Activated CD8-positive, alpha-beta memory T cell treated with anti-CD3 and anti-CD28 coated beads for 24 hours (primary cell): ENCODE measurements at regions not wholly inside any gene's neighbourhood (a gene's known extent, or its start where the extent isn't known, plus 50 kb on each side); places are given as distances from the start of the nearest gene placed in this dataset.
"Not testable (repeated sequence)": the region's sequence is repeated elsewhere in the genome, so short reads cannot be mapped to it uniquely, and the experiment has no call there.

Source experiments
- DNase-seq: peaks from one replicate; pipeline ENCODE4 v3.0.0-alpha.2; 2020

DNA sequence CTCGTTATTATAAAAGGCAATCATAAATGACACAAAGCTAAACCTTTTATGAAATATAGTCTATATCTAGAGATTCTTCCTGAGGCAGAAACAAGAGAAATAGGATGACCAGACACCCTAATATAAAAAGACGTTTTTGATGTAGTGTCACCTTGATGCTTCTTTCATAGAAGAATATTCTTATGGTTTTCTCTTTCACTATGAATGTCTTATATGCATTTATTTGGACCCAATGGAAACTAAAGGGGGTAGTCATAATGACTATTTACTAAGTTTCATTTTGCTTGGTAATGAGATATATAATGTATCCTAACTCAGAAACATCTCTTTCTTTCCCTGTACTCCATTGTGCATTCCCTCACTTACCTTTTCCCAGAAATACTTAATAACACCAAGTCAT lies 393.9 kb downstream of the RAP2B start:
- no peak for DNase-seq

DNA sequence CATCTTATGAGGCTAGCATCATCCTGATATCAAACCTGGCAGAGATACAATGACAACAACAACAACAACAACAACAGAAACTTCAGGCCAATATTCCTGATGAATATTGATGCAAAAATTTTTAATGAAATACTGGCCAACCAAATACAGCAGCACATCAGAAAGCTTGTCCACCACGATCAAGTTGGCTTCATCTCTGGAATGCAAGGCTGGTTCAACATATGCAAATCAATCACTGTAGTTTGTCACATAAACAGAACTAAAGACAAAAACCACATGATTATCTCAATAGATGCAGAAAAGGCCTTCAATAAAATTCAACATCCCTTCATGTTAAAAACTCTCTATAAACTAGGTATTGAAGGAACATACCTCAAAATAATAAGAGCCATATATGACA lies 397.3 kb downstream of the RAP2B start:
- not testable (repeated sequence) for DNase-seq

GRCh38 chr3:153567011-153567410 lies 405.0 kb downstream of the RAP2B start:
- no peak for DNase-seq

GRCh38 chr3:153567556-153567955 lies 405.5 kb downstream of the RAP2B start:
- no peak for DNase-seq

GRCh38 chr3:153570481-153570880 lies 408.5 kb downstream of the RAP2B start:
- not testable (repeated sequence) for DNase-seq

GRCh38 chr3:153572165-153572564 lies 410.1 kb downstream of the RAP2B start:
- DNase-seq, result no peak

DNA sequence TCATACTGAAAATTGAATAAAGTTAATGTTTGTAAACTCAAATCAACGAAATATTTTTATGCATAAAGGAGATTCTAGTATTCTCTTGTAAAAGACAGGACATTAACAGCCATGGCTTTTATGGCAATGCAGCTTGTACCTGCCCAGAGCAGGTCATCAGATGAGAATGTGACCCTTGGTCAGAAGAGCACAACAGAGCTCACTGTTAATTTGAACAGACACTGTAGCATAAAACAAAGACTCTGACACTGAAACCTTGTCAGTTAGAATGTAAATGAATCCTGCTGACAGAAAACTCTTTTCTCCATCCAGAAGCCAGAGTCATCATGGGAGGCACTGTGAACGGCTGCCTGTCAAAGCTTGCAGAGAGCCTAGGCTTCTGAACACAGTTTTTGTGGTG lies 410.6 kb downstream of the RAP2B start:
- no peak for DNase-seq

DNA sequence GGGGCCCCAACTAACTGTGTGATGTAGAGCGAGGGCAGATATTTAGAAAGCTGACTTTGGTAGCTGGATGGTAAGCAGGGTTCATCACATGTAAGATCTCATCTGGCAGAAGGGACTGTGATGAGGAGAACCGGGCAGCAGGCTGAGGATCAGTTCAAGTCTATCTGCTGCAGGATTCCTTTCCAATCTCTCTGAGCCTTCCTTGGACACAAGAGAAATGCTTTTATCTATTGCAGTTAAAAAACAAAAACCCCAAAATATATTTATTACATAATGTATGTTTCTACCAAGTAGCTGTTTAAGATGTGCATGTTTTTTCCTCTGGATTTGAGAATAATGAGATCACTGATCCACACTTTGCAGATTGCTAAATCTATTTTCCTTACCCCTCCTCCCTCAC lies 411.5 kb downstream of the RAP2B start:
- no peak for DNase-seq

DNA sequence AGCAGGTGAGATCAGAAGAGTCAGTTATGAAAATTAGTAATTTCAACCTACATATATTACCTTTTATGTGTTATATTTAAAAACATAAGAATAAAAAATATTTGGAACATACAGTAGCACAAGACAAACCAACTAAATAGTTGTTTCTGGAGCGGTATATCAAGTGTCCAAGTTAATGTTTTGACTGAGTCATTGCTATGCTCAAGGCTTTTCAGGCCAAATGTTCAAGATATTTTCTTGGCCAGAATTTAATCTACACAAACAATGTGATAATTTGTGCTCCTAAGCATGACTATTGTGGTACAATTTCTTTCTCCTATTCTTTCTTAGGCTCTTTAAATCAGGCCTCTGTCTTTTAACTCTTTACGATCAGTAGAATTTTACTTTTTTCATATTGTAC lies 412.4 kb downstream of the RAP2B start:
- no peak for DNase-seq

- DNase-seq, result no peak
Measured at GRCh38 chr3:153577059-153577736, 415.2 kb downstream of the RAP2B start.

GRCh38 chr3:153578046-153578445 lies 416.0 kb downstream of the RAP2B start:
- DNase-seq, result no peak

- DNase-seq, result no peak
Measured at GRCh38 chr3:153590051-153590450, 428.0 kb downstream of the RAP2B start.

DNA sequence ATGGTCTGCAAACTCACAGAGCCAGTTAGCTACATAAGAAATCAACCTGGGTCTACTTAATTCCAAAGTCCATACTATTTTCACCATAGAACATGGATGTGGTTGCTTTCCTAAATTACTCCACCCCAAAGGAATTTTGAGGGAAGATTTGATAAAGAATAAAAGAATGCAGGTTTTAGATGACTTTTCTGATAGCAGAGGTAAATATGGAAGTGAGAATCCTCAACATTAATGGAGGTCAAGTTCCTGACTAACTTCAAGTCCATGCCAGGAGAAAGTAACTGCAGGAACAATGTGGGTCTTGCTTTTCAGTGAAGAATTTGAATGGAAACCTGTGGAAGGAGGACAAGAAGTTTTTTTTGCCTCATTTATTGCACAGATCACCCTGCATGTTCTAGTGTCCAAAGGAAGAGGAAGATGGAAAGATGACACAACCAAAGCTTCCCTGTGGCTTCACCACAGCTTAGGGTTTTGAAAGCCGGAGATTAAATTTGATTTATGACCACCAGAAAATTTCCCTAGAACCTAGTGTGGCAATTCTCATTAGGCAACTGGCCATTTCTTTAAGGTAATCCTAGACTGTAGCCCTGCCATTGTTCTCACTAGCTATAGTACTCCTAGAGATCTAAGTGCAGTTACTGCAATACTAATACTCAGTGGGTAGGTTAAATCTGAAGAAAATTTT lies 429.7 kb downstream of the RAP2B start:
- no peak for DNase-seq

DNA sequence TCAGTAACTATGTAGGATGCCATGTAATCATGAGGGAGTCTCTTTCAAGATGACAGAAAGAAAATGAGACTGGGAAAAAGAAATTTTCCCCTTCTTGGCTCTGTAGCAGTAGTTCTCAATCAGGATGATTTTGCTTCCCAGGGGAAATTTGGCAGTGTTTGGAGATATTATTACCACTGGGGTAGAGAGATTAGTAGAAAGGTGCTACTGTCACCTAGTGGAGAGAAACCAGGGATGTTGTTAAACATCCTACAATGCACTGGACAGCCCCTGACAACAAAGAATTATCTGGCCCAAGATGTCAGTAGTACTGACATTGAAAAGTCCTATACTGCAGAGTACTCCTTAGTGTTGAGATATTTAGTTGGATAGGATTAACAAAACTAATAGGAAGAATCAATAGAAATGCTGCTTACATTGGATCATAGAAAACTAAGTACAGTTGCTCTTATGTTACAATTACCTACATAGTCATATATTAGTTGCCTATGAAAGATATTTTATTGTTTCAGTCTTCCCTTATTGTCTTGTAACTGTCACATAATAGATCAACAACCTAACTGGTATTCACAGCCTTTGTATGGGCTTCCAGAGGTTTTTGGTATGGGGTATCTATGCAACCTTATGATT lies 433.3 kb downstream of the RAP2B start:
- DNase-seq, result no peak

GRCh38 chr3:153596401-153596800 lies 434.4 kb downstream of the RAP2B start:
- no peak for DNase-seq

- no peak for DNase-seq
Measured at GRCh38 chr3:153599685-153600084, 437.7 kb downstream of the RAP2B start.

DNA sequence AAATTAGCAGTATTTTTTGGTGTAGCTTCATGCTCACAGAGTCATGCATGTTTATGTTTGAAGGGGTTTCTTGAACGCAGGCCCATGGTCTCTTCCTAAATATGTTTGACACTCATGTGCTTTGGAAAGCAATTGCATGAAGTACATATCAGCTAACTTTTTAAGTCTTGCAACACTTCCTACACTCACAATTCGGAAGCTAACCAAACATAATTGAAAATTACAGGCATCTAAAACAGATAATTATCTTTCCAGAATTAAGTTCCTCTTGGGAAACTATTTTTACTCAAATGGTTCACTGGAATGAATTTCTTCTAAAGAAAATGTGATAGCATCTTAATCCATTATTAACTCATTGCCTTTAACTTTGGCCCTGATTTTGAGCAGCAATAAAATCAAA lies 438.9 kb downstream of the RAP2B start:
- no peak for DNase-seq

DNA sequence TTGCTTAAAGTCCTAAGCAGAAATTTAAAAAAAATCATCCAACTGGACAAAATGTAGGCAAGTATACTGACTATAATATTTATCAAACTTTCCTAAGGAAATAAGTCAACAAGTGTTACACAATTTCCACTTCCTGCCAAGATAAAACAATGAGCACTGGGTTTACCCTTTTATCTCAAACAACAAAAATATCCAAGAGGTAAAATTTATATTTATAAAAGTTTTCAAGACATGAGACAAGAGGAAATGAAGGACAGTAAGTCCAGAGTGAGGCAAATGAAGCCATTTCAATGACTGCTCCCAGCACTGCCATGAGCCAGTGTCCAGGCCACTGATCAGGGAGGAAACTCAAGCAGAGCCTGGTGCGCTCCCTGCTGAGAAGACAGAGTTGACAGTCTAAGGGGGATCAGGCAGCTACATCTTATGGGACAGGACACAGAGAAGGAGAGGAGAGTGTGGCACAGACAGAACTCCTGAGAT lies 439.4 kb downstream of the RAP2B start:
- no peak for DNase-seq

- DNase-seq, result no peak
Measured at GRCh38 chr3:153602801-153603200, 440.8 kb downstream of the RAP2B start.

GRCh38 chr3:153614140-153614539 lies 452.1 kb downstream of the RAP2B start:
- DNase-seq, result no peak

DNA sequence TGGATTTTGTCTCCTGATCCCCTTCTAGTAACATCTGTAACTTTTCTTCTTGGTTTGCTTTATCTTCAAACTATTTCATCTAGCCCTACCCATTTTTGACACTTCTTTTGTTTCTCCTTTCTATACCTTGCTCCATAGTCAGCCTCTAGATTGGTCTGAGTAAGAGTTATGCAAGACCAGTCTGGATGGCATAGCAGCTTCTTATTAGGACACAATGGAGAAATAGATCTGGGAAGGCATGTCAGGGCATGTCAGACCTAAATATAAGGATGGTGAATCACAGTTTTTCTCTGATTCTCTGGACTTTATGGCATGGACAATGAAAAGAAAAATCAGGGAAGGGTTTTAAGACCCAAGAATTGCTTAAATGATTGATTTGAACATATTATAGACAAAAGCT lies 452.5 kb downstream of the RAP2B start:
- DNase-seq, result no peak

GRCh38 chr3:153615863-153616262 lies 453.8 kb downstream of the RAP2B start:
- DNase-seq, result no peak

- no peak for DNase-seq
Measured at GRCh38 chr3:153617463-153617862, 455.4 kb downstream of the RAP2B start.

GRCh38 chr3:153618176-153618575 lies 456.1 kb downstream of the RAP2B start:
- no peak for DNase-seq
